ENCODE measurements at regions not wholly inside any gene's neighbourhood (a gene's known extent, or its start where the extent isn't known, plus 50 kb on each side); places are given as distances from the start of the nearest gene placed in this dataset.
A peak's percentile ranks its signal among the peaks of the same experiment; 100 is the strongest.

- Histone ChIP-seq H3K4me3 (no peak overlapping the region), H3K27ac (no peak overlapping the region)
- DNase-seq (ENCODE audit: low spot score) = no peak
- no peak for TF ChIP-seq CTCF (IDR thresholded peaks at IDR 0.05)
These were observed 265.1 kb downstream of the ALG10 start for GRCh38 chr12:34287437-34287836.

- Histone ChIP-seq H3K4me3 (no peak overlapping the region), H3K27ac (no peak overlapping the region)
- DNase-seq (ENCODE audit: low spot score) = peak; percentile 62
- no peak for TF ChIP-seq CTCF (IDR thresholded peaks at IDR 0.05)
These were observed 266.0 kb downstream of the ALG10 start for GRCh38 chr12:34287986-34288962.

GRCh38 chr12:34288963-34289345, 266.7 kb downstream of the ALG10 start:
- DNase-seq (ENCODE audit: low spot score) = peak; percentile 45
- TF ChIP-seq CTCF (IDR thresholded peaks at IDR 0.05) = no peak
- Histone ChIP-seq H3K4me3 (no peak overlapping the region), H3K27ac (no peak overlapping the region)

- Histone ChIP-seq H3K27ac (no peak overlapping the region), H3K4me3 (no peak overlapping the region)
- TF ChIP-seq CTCF (IDR thresholded peaks at IDR 0.05) = no peak
- DNase-seq (ENCODE audit: low spot score) = peak; percentile 60
These were observed 267.4 kb downstream of the ALG10 start for GRCh38 chr12:34289431-34290380.

GRCh38 chr12:34290381-34290995, 268.2 kb downstream of the ALG10 start:
- DNase-seq (ENCODE audit: low spot score) = no peak
- no peak overlapping the region for H3K27ac ChIP-seq
- H3K4me3 ChIP-seq = no peak overlapping the region
- TF ChIP-seq CTCF (IDR thresholded peaks at IDR 0.05) = no peak

- peak; percentile 57 for DNase-seq (ENCODE audit: low spot score)
These were observed 268.7 kb downstream of the ALG10 start for GRCh38 chr12:34291001-34291400.

More at GRCh38 chr12:34291001-34291400, 268.7 kb downstream of the ALG10 start:
- no peak for TF ChIP-seq CTCF (IDR thresholded peaks at IDR 0.05)
- Histone ChIP-seq H3K4me3 (no peak overlapping the region), H3K27ac (no peak overlapping the region)

Data from coronary artery (tissue), 2 donors.